ENCODE measurements at regions not wholly inside any gene's neighbourhood (a gene's known extent, or its start where the extent isn't known, plus 50 kb on each side); places are given as distances from the start of the nearest gene placed in this dataset.
"Not testable (repeated sequence)": the region's sequence is repeated elsewhere in the genome, so short reads cannot be mapped to it uniquely, and the experiment has no call there.

DNA sequence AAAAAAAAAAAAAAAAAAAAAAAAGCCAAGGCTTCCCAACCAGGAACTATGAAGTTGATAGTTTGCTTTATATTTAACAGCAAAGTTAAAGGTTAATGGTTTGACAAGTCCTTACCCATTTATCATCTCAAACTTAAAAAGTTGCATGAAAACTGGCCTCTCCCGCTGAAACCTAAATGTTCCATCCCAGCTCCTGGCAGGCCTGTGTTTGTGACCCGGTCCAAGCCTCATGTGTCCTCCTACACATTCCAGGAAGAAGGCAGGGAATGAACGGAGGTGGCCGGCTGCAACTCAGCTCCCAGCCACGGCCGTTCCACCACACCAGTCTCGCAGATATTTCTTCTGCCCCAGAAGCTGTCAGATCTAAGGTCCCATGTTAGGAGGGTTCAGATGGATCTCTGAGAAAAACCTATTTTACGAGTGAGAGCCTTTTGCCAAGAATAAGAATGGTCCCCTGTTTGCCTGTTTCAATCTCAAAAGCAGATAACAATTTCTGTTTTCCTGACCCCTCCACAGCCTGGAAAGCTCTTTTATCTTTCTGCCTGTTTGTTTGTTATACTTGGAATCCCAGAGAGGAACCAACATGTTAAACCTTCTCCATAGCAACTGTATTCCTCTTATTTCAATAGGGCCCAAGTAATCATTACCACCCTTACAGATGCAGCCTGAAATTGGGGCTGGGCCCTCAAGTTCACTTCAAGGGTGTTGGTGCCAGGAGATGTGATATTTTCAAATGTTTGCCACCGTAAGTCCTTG is 56.5 kb downstream of the KCTD12 start:
- DNase-seq: no peak

- no peak for DNase-seq
Observed at GRCh38 chr13:76828316-76828741, 57.9 kb downstream of the KCTD12 start.

DNA sequence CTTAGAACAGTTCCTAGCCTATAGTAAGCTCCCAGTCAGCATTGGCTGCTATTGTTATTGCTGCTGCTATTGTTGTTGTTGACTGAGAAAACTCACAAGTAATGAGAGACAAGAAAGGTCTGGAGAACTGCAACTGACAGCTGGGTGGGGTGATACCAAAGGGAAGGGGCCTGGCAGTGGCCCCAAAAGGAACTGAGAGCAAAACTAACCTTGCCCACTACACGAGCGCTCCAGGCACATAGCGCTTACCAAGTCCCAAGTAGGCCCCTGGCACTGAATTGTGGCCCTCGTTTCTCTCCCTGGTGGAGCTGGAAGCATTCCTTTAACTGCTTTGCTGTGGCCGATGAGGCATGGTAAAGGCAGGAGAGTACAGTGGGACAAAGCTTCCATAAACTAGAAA is 59.7 kb downstream of the KCTD12 start:
- DNase-seq: no peak

DNA sequence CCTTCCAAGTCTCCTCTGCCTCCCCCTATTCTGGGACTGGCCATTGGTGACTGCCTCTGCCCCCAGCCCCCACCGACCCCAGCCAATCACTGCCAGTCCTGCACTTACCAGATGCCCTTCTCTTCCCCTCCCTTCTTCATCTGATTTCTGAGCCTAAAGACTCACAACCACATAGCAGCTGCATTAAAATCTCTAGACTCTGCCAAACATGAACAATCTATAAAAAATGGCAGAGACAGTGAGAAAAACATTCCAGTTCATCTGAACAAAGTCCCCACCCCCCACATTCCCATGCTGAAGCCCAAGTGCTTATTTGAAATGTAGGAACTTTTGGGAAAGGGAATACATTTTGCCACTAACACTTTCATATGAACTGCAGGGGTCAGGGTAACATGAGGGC is 60.8 kb downstream of the KCTD12 start:
- DNase-seq: no peak

DNA sequence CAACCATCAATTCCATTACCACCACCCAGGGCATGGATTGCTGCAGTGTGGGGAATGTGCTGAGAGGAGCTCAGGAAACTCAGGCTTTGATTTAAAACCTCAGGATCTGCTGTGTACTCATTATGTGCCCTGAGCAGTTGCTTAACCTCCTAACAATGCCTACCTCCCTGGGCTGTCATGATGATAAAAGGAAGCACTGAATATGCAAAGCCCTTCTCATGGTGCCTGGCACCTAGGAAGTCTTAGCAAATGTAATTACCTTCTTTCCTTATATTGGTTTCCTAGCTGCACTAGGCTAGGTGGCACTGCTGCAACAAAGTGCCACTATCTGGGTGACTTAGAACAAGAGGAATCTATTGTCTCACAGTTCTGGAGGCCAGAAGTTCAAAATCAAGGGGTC is 62.2 kb downstream of the KCTD12 start:
- DNase-seq: no peak

- DNase-seq: no peak
Observed at GRCh38 chr13:76822698-76823267, 63.4 kb downstream of the KCTD12 start.

DNA sequence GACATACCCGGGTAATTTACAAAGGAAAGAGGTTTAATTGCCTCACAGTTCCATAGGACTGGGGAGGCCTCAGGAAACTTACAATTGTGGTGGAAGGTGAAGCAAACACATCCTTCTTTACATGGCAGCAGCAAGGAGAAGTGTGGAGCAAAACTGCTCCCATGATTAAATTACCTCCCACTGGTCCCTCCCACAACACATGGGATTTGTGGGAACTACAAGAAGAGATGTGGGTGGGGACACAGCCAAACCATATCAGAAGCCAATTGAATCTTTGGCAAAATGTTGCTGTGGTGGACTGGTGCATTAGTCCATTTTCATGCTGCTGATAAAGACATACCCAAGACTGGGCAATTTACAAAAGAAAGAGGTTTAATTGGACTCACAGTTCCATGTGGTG is 65.0 kb downstream of the KCTD12 start:
- DNase-seq: not testable (repeated sequence)

DNA sequence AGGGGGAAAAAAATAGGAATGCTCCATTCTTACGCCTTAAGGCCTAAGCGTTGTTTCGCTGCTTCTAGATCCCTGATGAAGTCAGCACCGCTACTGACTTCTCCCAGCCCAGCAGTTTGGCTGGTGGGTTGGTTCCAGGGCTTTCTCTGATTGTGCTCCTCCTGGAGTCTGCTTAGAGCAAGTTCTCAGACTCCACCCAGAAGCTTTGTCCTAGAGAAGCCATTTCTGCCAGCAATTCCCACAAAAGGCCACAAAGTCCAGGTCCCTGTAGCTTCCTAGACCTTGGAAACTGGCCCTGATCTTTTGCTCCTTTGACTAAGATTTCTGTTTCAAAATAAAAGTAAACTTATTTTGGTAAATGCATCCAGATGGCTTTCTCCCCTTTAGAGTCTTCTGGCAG is 65.4 kb downstream of the KCTD12 start:
- DNase-seq: no peak

- peak; percentile 87 to 92 for DNase-seq
Observed at GRCh38 chr13:76816394-76816793, 69.8 kb downstream of the KCTD12 start.

GRCh38 chr13:76815344-76815743 is 70.9 kb downstream of the KCTD12 start:
- no peak for DNase-seq

GRCh38 chr13:76813891-76814290 is 72.3 kb downstream of the KCTD12 start:
- peak; percentile 13 to 38 for DNase-seq

GRCh38 chr13:76813000-76813691 is 73.1 kb downstream of the KCTD12 start:
- DNase-seq: no peak

DNA sequence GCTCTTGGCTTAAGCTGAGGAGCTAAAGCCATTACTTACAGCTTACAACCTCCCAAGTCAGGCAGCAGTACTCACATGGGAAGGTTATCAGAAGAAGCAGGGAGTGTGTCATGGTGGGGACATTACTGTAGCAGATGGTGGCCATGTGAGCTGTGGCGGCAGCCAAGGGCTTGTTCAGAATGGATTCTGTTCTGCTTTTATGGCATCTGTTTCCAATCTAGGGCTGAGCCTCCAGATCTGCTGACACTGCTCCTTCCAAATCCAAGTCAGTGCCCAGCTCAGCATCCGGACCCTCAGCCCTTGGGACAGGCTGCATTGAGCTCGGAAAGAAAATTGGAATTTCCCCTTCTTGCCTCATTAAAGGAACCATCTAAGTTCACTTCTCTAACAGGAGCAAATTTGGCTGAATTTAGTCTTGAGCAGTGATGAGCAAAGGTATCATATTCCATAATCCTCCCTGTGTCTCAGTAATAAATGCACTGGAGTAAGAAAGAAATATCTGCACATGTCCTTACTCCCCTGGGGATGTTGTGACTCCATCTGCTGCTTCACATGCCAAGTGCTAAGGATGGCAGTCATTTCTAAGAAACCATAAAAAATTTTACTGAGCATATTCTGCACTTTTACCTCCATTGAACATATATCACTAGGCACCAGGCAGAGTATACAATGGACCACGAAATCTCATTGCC is 73.9 kb downstream of the KCTD12 start:
- no peak for DNase-seq

GRCh38 chr13:76809389-76809788 is 76.8 kb downstream of the KCTD12 start:
- DNase-seq: no peak

DNA sequence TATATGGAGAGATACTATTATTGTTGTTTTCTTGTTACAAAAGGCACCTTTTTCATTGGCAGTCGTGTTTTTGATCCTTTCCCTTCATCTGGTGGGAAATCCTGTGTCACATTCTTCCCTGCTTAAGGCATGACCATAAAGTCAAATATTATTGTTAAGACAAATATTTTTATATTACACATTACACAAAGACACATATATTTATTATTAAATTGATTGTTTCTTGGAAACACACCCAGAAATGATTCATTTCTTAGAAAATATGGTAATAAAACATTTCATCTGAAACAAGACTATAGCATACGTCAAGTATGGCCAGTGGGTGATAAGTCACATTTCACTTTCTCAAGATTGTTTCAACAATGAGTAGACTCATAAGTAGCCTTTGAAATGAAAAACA is 77.3 kb downstream of the KCTD12 start:
- DNase-seq: no peak

DNA sequence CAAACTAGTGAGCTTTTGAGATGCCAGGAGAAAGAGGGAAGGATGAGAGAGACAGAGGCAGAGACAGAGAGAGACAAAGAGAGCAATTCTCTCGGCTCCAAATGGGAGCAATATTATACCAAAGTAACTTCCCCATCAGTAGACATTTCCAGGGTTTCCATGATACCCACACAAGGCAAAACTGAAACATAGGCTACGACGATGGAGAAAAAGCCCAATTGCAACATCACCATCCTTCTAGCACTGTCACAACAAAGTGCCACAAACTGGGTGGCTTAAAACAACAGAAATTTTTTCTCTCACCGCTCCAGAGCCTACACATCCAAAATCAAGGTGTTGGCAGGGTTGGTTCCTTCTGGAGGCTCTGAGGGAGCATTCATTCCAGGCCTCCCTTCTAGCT is 81.4 kb downstream of the KCTD12 start:
- no peak for DNase-seq

DNA sequence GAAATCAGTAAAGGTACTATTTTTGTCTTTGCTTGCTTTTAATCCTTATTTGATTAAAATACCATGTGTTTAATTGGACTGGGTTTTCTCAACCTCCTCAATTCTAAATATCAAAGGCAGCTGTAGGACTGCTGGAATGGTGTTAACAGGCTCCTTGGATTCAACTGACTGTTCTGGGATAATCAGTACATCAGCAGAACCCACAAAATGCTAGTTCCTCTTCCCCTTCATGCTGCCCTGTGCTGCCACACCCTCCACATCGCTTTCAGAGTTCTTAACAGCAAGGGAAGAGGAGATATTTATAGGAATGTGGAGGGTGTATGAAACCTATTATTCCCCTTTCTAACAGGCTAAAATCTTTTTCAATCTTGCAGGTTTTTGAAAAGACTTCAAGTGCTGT is 82.4 kb downstream of the KCTD12 start:
- no peak for DNase-seq

DNA sequence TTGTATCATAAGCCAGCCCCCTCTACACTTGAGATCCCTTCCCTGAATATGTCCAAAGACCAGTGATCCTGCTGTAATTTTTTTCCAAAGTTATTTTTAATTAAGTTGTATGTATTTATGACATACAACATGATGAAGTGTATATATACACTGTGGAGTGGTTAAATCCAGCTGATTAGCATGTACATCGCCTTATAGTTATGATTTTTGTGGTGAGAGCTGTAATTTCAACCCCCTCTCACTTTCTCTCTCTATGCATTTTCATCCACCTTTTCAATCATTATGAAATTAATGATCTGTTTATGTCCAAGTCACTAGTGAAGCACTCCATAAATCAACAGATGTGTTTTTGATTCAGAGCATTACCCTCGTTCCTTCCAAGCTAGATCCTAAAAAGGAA is 85.3 kb downstream of the KCTD12 start:
- no peak for DNase-seq

DNA sequence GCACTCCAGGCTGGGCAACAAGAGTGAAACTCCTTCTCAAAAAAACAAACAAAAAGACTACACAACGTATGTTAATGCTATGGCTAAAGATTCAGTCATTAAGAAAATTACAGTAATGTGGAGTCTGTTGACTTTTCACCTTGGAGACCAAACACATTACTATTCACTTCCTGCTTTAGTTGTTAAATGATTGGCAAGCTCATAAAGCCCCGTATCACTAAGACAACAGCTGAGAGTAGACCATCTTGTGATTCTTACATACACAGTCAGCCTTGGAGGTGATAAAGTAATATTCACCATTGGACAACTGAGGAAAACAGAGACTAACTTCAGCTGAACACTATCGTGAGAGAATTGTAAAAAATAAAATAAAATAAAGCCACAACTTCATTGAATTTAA is 86.5 kb downstream of the KCTD12 start:
- DNase-seq: no peak

GRCh38 chr13:76798037-76798436 is 88.2 kb downstream of the KCTD12 start:
- DNase-seq: peak in 1 of 2 experiments; percentile 13

DNA sequence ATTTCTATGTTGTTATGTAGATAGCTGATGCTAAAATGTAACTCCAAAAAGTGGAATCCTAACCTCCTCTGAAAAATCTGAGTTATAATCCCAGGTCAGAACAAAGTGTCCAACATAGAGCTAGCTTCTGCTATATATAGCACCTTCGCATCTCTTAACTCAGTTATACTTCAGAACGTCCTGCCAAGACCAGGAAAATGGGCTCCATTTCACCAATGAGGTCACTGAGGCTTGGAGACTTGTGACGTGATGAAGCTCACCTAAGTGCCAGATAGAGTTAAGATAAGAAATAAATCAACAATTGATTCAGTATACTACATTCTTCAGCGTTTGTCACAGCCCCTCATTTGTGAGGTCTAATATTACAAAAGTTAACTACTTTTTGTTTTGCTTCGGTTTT is 88.8 kb downstream of the KCTD12 start:
- DNase-seq: no peak

DNA sequence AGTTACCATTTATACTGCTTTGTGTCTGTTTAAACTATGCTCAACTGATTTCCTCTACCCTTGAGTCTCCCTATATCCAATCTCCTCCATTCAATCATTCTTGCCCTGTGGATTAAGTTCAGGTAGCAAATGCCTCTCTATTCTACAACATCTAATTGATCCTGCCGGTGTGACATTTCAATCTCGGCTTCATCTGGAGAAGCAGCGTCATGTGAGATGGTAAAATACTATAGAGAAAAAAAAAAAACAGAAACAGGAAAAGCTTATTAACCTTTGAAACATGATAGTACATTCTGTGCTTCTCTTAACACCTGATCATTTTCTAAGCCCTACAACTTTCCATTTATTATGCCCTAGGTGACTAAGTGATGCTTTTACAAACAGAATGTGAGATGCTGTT is 89.4 kb downstream of the KCTD12 start:
- no peak for DNase-seq

Measured in SHP77 (cell line).